ENCODE measurements at regions not wholly inside any gene's neighbourhood (a gene's known extent, or its start where the extent isn't known, plus 50 kb on each side); places are given as distances from the start of the nearest gene placed in this dataset.

- no peaks in the 10 kb centered on the region for H3K9me3 ChIP-seq
- DNase-seq (no peak), ATAC-seq (peak; percentile 42)
- peaks cover 9% of the 10 kb centered on the region for H3K4me1 ChIP-seq (ENCODE audit: low read depth)
- intact Hi-C loops (cut with DNase I, micrococcal nuclease), result no loop called here
- no peak for TF ChIP-seq CTCF (IDR thresholded peaks at IDR 0.05)
- no peaks in the 10 kb centered on the region for H3K36me3 ChIP-seq (ENCODE audit: low read depth)
- H3K4me3 ChIP-seq, result no peak overlapping the region
These were observed 441.0 kb downstream of the COG6 start for GRCh38 chr13:40096357-40096901.

GRCh38 chr13:40098246-40098645 lies 442.8 kb downstream of the COG6 start:
- Histone ChIP-seq H3K36me3 (ENCODE audit: low read depth) (no peaks in the 10 kb centered on the region), H3K4me1 (ENCODE audit: low read depth) (peaks cover 10% of the 10 kb centered on the region), H3K9me3 (no peaks in the 10 kb centered on the region), H3K4me3 (no peak overlapping the region)
- no peak for ATAC-seq
- DNase-seq, result no peak
- no peak for TF ChIP-seq CTCF (IDR thresholded peaks at IDR 0.05)
- intact Hi-C loops (cut with DNase I, micrococcal nuclease), result no loop called here

- Histone ChIP-seq H3K36me3 (ENCODE audit: low read depth) (no peaks in the 10 kb centered on the region), H3K4me3 (no peak overlapping the region), H3K9me3 (no peaks in the 10 kb centered on the region), H3K4me1 (ENCODE audit: low read depth) (peaks cover 3% of the 10 kb centered on the region)
- peak; percentile 67 for ATAC-seq
- intact Hi-C loops (cut with DNase I, micrococcal nuclease), result no loop called here
- DNase-seq, result no peak
- no peak for TF ChIP-seq CTCF (IDR thresholded peaks at IDR 0.05)
These were observed 446.4 kb downstream of the COG6 start for GRCh38 chr13:40101708-40102359.

- DNase-seq, result no peak
- Histone ChIP-seq H3K9me3 (no peaks in the 10 kb centered on the region), H3K4me1 (ENCODE audit: low read depth) (peaks cover 3% of the 10 kb centered on the region), H3K4me3 (no peak overlapping the region), H3K36me3 (ENCODE audit: low read depth) (no peaks in the 10 kb centered on the region)
- TF ChIP-seq CTCF (IDR thresholded peaks at IDR 0.05), result no peak
- intact Hi-C loops (cut with DNase I, micrococcal nuclease), result no loop called here
- no peak for ATAC-seq
These were observed 446.9 kb downstream of the COG6 start for GRCh38 chr13:40102360-40102727.

GRCh38 chr13:40102854-40103253 lies 447.4 kb downstream of the COG6 start:
- DNase-seq (peak in 1 of 3 donors; percentile 48), ATAC-seq (peak; percentile 62)
- Histone ChIP-seq H3K9me3 (no peaks in the 10 kb centered on the region), H3K4me1 (ENCODE audit: low read depth) (peaks cover 3% of the 10 kb centered on the region), H3K4me3 (no peak overlapping the region), H3K36me3 (ENCODE audit: low read depth) (no peaks in the 10 kb centered on the region)
- TF ChIP-seq CTCF (IDR thresholded peaks at IDR 0.05), result no peak
- intact Hi-C loops (cut with DNase I, micrococcal nuclease), result no loop called here

All from mucosa of descending colon (tissue), 3 donors.